ENCODE measurements at regions not wholly inside any gene's neighbourhood (a gene's known extent, or its start where the extent isn't known, plus 50 kb on each side); places are given as distances from the start of the nearest gene placed in this dataset.

- TF ChIP-seq, protein P1, sequence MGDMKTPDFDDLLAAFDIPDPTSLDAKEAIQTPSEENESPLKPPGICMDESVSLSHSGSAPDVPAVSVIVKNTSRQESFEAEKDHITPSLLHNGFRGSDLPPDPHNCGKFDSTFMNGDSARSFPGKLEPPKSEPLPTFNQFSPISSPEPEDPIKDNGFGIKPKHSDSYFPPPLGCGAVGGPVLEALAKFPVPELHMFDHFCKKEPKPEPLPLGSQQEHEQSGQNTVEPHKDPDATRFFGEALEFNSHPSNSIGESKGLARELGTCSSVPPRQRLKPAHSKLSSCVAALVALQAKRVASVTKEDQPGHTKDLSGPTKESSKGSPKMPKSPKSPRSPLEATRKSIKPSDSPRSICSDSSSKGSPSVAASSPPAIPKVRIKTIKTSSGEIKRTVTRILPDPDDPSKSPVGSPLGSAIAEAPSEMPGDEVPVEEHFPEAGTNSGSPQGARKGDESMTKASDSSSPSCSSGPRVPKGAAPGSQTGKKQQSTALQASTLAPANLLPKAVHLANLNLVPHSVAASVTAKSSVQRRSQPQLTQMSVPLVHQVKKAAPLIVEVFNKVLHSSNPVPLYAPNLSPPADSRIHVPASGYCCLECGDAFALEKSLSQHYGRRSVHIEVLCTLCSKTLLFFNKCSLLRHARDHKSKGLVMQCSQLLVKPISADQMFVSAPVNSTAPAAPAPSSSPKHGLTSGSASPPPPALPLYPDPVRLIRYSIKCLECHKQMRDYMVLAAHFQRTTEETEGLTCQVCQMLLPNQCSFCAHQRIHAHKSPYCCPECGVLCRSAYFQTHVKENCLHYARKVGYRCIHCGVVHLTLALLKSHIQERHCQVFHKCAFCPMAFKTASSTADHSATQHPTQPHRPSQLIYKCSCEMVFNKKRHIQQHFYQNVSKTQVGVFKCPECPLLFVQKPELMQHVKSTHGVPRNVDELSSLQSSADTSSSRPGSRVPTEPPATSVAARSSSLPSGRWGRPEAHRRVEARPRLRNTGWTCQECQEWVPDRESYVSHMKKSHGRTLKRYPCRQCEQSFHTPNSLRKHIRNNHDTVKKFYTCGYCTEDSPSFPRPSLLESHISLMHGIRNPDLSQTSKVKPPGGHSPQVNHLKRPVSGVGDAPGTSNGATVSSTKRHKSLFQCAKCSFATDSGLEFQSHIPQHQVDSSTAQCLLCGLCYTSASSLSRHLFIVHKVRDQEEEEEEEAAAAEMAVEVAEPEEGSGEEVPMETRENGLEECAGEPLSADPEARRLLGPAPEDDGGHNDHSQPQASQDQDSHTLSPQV (IDR thresholded peaks at IDR 0.05) = no peak
- TF ChIP-seq, protein P2, sequence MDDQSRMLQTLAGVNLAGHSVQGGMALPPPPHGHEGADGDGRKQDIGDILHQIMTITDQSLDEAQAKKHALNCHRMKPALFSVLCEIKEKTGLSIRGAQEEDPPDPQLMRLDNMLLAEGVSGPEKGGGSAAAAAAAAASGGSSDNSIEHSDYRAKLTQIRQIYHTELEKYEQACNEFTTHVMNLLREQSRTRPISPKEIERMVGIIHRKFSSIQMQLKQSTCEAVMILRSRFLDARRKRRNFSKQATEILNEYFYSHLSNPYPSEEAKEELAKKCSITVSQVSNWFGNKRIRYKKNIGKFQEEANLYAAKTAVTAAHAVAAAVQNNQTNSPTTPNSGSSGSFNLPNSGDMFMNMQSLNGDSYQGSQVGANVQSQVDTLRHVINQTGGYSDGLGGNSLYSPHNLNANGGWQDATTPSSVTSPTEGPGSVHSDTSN (IDR thresholded peaks at IDR 0.05; ENCODE audit: insufficient replicate concordance, low read depth, low read length) = no peak
- TF ChIP-seq HDAC6 (IDR thresholded peaks at IDR 0.05; ENCODE audit: unreplicated experiment) (no peak), IRF4 (IDR thresholded peaks at IDR 0.05; ENCODE audit: low read depth, low read length) (no peak), RAD21 (IDR thresholded peaks at IDR 0.05; ENCODE audit: insufficient read depth, low read depth, low read length) (no peak), HDAC2 (IDR thresholded peaks at IDR 0.05) (no peak), POLR2A (IDR thresholded peaks at IDR 0.05; ENCODE audit: low read depth, low read length) (no peak), CREB1 (IDR thresholded peaks at IDR 0.05; ENCODE audit: low read depth) (no peak), TCF3 (IDR thresholded peaks at IDR 0.05; ENCODE audit: borderline replicate concordance, insufficient read depth, low read depth, low read length) (no peak), RELB (IDR thresholded peaks at IDR 0.05; ENCODE audit: low read depth) (no peak), BRCA1 (IDR thresholded peaks at IDR 0.05; ENCODE audit: low read depth, low read length) (no peak)
- TF ChIP-seq, protein P3, sequence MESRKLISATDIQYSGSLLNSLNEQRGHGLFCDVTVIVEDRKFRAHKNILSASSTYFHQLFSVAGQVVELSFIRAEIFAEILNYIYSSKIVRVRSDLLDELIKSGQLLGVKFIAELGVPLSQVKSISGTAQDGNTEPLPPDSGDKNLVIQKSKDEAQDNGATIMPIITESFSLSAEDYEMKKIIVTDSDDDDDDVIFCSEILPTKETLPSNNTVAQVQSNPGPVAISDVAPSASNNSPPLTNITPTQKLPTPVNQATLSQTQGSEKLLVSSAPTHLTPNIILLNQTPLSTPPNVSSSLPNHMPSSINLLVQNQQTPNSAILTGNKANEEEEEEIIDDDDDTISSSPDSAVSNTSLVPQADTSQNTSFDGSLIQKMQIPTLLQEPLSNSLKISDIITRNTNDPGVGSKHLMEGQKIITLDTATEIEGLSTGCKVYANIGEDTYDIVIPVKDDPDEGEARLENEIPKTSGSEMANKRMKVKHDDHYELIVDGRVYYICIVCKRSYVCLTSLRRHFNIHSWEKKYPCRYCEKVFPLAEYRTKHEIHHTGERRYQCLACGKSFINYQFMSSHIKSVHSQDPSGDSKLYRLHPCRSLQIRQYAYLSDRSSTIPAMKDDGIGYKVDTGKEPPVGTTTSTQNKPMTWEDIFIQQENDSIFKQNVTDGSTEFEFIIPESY (IDR thresholded peaks at IDR 0.05) = no peak
Observed at GRCh38 chr1:98399218-98399617, 262.3 kb upstream of the SNX7 start (continued).

All from GM12878 (cell line).